ENCODE measurements at regions not wholly inside any gene's neighbourhood (a gene's known extent, or its start where the extent isn't known, plus 50 kb on each side); places are given as distances from the start of the nearest gene placed in this dataset.
A peak's percentile ranks its signal among the peaks of the same experiment; 100 is the strongest.

DNA sequence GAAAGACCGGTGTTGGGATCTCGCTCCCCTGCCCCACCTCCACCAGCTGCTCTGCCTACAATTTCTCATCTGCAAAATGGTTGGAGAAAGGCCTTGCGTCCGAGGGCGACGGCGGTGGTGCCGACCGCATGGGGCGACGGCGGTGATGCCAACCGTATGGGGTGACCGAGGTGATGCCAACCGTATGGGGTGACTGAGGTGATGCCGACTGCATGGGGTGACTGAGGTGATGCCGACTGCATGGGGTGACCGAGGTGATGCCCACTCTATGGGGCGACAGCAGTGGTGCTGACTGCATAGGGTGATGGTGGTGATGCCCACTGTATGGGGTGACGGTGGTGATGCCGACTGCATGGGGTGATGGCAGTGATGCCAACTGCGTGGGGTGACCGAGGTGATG lies 171.0 kb downstream of the OLFM1 start:
- TF ChIP-seq, protein P1, sequence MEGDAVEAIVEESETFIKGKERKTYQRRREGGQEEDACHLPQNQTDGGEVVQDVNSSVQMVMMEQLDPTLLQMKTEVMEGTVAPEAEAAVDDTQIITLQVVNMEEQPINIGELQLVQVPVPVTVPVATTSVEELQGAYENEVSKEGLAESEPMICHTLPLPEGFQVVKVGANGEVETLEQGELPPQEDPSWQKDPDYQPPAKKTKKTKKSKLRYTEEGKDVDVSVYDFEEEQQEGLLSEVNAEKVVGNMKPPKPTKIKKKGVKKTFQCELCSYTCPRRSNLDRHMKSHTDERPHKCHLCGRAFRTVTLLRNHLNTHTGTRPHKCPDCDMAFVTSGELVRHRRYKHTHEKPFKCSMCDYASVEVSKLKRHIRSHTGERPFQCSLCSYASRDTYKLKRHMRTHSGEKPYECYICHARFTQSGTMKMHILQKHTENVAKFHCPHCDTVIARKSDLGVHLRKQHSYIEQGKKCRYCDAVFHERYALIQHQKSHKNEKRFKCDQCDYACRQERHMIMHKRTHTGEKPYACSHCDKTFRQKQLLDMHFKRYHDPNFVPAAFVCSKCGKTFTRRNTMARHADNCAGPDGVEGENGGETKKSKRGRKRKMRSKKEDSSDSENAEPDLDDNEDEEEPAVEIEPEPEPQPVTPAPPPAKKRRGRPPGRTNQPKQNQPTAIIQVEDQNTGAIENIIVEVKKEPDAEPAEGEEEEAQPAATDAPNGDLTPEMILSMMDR (IDR thresholded peaks at IDR 0.05): no peak
- Histone ChIP-seq H3K9me3 (no peaks in the 10 kb centered on the region), H3K4me1 (no peaks in the 10 kb centered on the region), H3K27me3 (peaks cover 0 to 48% of the 10 kb centered on the region in 2 donors), H3K27ac (no peak overlapping the region), H3K4me3 (no peak overlapping the region), H3K36me3 (no peaks in the 10 kb centered on the region)
- DNase-seq: peak in 1 of 4 donors; percentile 59
- intact Hi-C loops (cut with DNase I): no loop called here
- ATAC-seq: no peak

- Histone ChIP-seq H3K4me3 (no peak overlapping the region), H3K27ac (no peak overlapping the region), H3K27me3 (peaks cover 0 to 43% of the 10 kb centered on the region in 2 donors), H3K4me1 (no peaks in the 10 kb centered on the region), H3K9me3 (no peaks in the 10 kb centered on the region), H3K36me3 (no peaks in the 10 kb centered on the region)
- ATAC-seq: no peak
- TF ChIP-seq, protein P1 (IDR thresholded peaks at IDR 0.05): no peak
- intact Hi-C loops (cut with DNase I): no loop called here
- peak in 1 of 4 donors; percentile 72 for DNase-seq
These were observed 171.8 kb downstream of the OLFM1 start for GRCh38 chr9:135259273-135259672.

GRCh38 chr9:135260221-135261180 lies 173.0 kb downstream of the OLFM1 start:
- Histone ChIP-seq H3K4me1 (no peaks in the 10 kb centered on the region), H3K36me3 (no peaks in the 10 kb centered on the region), H3K27ac (no peak overlapping the region), H3K4me3 (no peak overlapping the region), H3K9me3 (no peaks in the 10 kb centered on the region), H3K27me3 (peaks cover 0 to 40% of the 10 kb centered on the region in 2 donors)
- TF ChIP-seq, protein P1 (IDR thresholded peaks at IDR 0.05): no peak
- ATAC-seq (no peak), DNase-seq (peak in 1 of 4 donors; percentile 23)
- intact Hi-C loops (cut with DNase I): no loop called here

GRCh38 chr9:135262248-135262647 lies 174.8 kb downstream of the OLFM1 start:
- intact Hi-C loops (cut with DNase I): no loop called here
- H3K36me3 ChIP-seq: no peaks in the 10 kb centered on the region
- no peaks in the 10 kb centered on the region for H3K9me3 ChIP-seq
- TF ChIP-seq, protein P1 (IDR thresholded peaks at IDR 0.05): no peak
- H3K27me3 ChIP-seq: peaks cover 0 to 40% of the 10 kb centered on the region in 2 donors
- H3K27ac ChIP-seq: no peak overlapping the region
- H3K4me1 ChIP-seq: no peaks in the 10 kb centered on the region
- ATAC-seq: no peak
- H3K4me3 ChIP-seq: no peak overlapping the region
- DNase-seq: no peak

GRCh38 chr9:135263511-135263910 lies 176.0 kb downstream of the OLFM1 start:
- H3K4me1 ChIP-seq: no peaks in the 10 kb centered on the region
- H3K4me3 ChIP-seq: no peak overlapping the region
- DNase-seq (no peak), ATAC-seq (no peak)
- no peak overlapping the region for H3K27ac ChIP-seq
- no peaks in the 10 kb centered on the region for H3K36me3 ChIP-seq
- TF ChIP-seq, protein P1 (IDR thresholded peaks at IDR 0.05): no peak
- peaks cover 0 to 47% of the 10 kb centered on the region in 2 donors for H3K27me3 ChIP-seq
- H3K9me3 ChIP-seq: no peaks in the 10 kb centered on the region
- intact Hi-C loops (cut with DNase I): no loop called here
